ENCODE measurements at regions not wholly inside any gene's neighbourhood (a gene's known extent, or its start where the extent isn't known, plus 50 kb on each side); places are given as distances from the start of the nearest gene placed in this dataset.
"Not testable (repeated sequence)": the region's sequence is repeated elsewhere in the genome, so short reads cannot be mapped to it uniquely, and the experiment has no call there.

- DNase-seq, result no peak
Measured at GRCh38 chr13:37290716-37291505, 185.4 kb upstream of the CSNK1A1L start.

- no peak for DNase-seq
Measured at GRCh38 chr13:37289212-37289935, 183.9 kb upstream of the CSNK1A1L start.

GRCh38 chr13:37288057-37288720, 182.7 kb upstream of the CSNK1A1L start:
- no peak for DNase-seq

GRCh38 chr13:37280231-37280630, 174.8 kb upstream of the CSNK1A1L start:
- DNase-seq, result not testable (repeated sequence)

GRCh38 chr13:37277435-37278144, 172.1 kb upstream of the CSNK1A1L start:
- peak; percentile 77 for DNase-seq

GRCh38 chr13:37277007-37277406, 171.5 kb upstream of the CSNK1A1L start:
- no peak for DNase-seq

GRCh38 chr13:37274569-37275497, 169.4 kb upstream of the CSNK1A1L start:
- no peak for DNase-seq

GRCh38 chr13:37273836-37274235, 168.4 kb upstream of the CSNK1A1L start:
- no peak for DNase-seq

- no peak for DNase-seq
Measured at GRCh38 chr13:37270226-37271001, 164.9 kb upstream of the CSNK1A1L start.

- no peak for DNase-seq
Measured at GRCh38 chr13:37263871-37264270, 158.4 kb upstream of the CSNK1A1L start.

GRCh38 chr13:37257706-37258105, 152.2 kb upstream of the CSNK1A1L start:
- peak; percentile 33 for DNase-seq

GRCh38 chr13:37257051-37257450, 151.6 kb upstream of the CSNK1A1L start:
- DNase-seq, result no peak

GRCh38 chr13:37241786-37242185, 136.3 kb upstream of the CSNK1A1L start:
- DNase-seq, result peak; percentile 57

- DNase-seq, result no peak
Measured at GRCh38 chr13:37230346-37230745, 124.9 kb upstream of the CSNK1A1L start.

- DNase-seq, result no peak
Measured at GRCh38 chr13:37229931-37230330, 124.5 kb upstream of the CSNK1A1L start.

GRCh38 chr13:37226971-37227370, 121.5 kb upstream of the CSNK1A1L start:
- peak; percentile 45 for DNase-seq

- peak; percentile 18 for DNase-seq
Measured at GRCh38 chr13:37225414-37226070, 120.1 kb upstream of the CSNK1A1L start.

GRCh38 chr13:37216331-37216730, 110.9 kb upstream of the CSNK1A1L start:
- DNase-seq, result no peak

GRCh38 chr13:37212826-37213225, 107.4 kb upstream of the CSNK1A1L start:
- DNase-seq, result no peak

GRCh38 chr13:37211487-37211886, 106.0 kb upstream of the CSNK1A1L start:
- DNase-seq, result no peak
